ENCODE measurements at regions not wholly inside any gene's neighbourhood (a gene's known extent, or its start where the extent isn't known, plus 50 kb on each side); places are given as distances from the start of the nearest gene placed in this dataset.

DNA sequence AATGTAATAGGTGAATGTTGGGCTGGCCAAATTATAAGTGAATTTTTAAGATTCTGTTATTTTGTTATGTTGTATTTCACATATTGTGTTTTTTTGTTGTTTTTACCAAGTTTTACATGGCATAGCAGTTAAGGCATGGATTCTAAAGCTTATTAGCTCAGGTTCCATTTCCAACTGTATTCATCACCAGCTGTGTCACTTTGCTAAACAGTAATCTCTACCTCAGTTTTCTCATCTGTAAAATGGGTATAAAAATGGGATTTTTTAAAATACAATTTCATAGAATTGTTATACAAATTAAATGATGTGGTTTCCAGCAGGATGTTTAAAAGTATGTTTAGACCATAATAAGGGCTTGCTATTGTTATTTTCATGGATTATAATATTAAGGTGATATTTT lies 512.2 kb downstream of the SLC16A7 start:
- TF ChIP-seq EP300 (IDR thresholded peaks at IDR 0.05) (no peak), POLR2A (IDR thresholded peaks at IDR 0.05) (no peak)
- TF ChIP-seq, protein P1, sequence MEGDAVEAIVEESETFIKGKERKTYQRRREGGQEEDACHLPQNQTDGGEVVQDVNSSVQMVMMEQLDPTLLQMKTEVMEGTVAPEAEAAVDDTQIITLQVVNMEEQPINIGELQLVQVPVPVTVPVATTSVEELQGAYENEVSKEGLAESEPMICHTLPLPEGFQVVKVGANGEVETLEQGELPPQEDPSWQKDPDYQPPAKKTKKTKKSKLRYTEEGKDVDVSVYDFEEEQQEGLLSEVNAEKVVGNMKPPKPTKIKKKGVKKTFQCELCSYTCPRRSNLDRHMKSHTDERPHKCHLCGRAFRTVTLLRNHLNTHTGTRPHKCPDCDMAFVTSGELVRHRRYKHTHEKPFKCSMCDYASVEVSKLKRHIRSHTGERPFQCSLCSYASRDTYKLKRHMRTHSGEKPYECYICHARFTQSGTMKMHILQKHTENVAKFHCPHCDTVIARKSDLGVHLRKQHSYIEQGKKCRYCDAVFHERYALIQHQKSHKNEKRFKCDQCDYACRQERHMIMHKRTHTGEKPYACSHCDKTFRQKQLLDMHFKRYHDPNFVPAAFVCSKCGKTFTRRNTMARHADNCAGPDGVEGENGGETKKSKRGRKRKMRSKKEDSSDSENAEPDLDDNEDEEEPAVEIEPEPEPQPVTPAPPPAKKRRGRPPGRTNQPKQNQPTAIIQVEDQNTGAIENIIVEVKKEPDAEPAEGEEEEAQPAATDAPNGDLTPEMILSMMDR (IDR thresholded peaks at IDR 0.05): no peak
